Right lobe of liver (tissue), 6 donors: ENCODE measurements at regions not wholly inside any gene's neighbourhood (a gene's known extent, or its start where the extent isn't known, plus 50 kb on each side); places are given as distances from the start of the nearest gene placed in this dataset.

Source experiments
- ATAC-seq, 4 donors: fragments of 200-7000 bp; cut with Tn5 transposase; one replicate each; pipeline ENCODE4 v1.9.1; 2020; ENCODE audit warnings: mild to moderate bottlenecking in 4 of 4, moderate library complexity in 4 of 4
- DNase-seq, 3 donors: peaks; one replicate each; pipeline ENCODE4 v3.0.0-alpha.2; 2020
- H3K27ac ChIP-seq, 3 donors: fragments of 200-600 bp; one replicate each; pipeline ENCODE4 v1.8.0; 2022
- H3K27me3 ChIP-seq, 2 donors: fragments of 200-600 bp; one replicate each; pipeline ENCODE4 v1.8.0; 2022
- H3K36me3 ChIP-seq, 4 donors: fragments of 200-600 bp; sonication (generic) in 1 of 4; one replicate each; pipeline versions ENCODE4 v1.5.1 to v1.8.0; 2017 to 2022; ENCODE audit warnings: control low read depth in 1 of 4
- H3K4me1 ChIP-seq, 4 donors: fragments of 200-600 bp; sonication (generic) in 1 of 4; one replicate each; pipeline versions ENCODE4 v1.5.1 to v1.8.0; 2017 to 2022; ENCODE audit warnings: control low read depth in 1 of 4
- H3K4me3 ChIP-seq, 3 donors: fragments of 200-600 bp; one replicate each; pipeline ENCODE4 v1.8.0; 2022
- H3K9me3 ChIP-seq, 4 donors: fragments of 200-600 bp; sonication (generic) in 1 of 4; one replicate each; pipeline versions ENCODE4 v1.5.1 to v1.8.0; 2017 to 2022; ENCODE audit warnings: control low read depth in 1 of 4
- CTCF ChIP-seq, 4 donors: fragments of 200-600 bp in 3 of 4; fragments of 450-650 bp in 1 of 4; IDR thresholded peaks; one replicate each; pipeline versions ENCODE4 v1.5.1 to v1.8.0; 2016 to 2022; ENCODE audit warnings: antibody characterized with exemption in 4 of 4, mild to moderate bottlenecking in 2 of 4
- POLR2A ChIP-seq: fragments of 450-650 bp; IDR thresholded peaks from one replicate; pipeline ENCODE4 v1.6.1; 2017; ENCODE audit warnings: antibody characterized with exemption, mild to moderate bottlenecking
- WGBS: methylation state at CpG from one replicate; pipeline ENCODE4 v1.1.6; 2018; ENCODE audit warnings: low coverage, low lambda C conversion rate; ENCODE audit not compliant: insufficient coverage; ENCODE audit errors: missing lambda C conversion rate; 5-methylcytosine and 5-hydroxymethylcytosine counted together
- intact Hi-C, 2 donors: fragments of 100-400 bp; cut with DNase I; formaldehyde crosslinking; loops; one replicate each; pipeline versions ENCODE4 v1.11.2 to v1.14.1; 2022
- donor health status: DM: no; HTN: yes; CAD: no.
- donor health status: DM: no; HTN: no; CAD: no.
- donor health status: DM: no; HTN: no; CAD: no.
- donor health status: DM: no; HTN: yes; CAD: no.
- donor health status: DM: no; HTN: yes; CAD: no.

DNA sequence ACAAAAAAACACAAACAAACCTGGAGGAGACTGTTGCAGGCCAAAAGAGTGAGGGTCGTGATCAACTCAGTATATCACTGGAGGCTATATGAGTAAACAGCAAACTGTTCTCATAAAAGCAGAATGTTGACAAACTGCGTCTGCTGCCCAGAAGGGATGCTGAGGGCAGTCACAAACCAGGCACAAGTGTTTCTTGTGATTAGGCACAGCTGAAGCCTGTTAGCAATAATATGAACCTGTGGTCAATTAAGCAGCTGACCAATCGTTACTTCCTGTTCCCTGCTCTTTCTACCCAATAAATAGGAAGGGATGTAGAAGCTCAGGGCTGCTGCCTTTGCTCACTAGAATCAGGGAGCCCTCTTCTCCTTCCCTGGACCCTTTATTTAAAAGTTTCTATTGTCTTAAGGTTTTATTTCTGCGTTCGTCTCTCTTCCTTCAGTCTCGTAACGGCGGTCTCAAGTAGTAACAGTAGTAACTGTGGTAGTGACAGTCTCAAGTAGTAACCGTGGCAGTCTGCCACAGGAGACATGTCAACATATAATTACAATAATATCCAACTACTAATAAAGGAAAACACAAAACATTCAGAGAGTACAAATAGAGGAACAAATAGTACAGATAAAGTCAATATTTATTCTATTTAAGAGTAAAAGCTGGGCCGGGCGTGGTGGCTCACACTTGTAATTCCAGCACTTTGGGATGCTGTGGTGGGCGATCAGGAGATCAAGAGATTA is 698.4 kb upstream of the CCDC54 start:
- H3K27me3 ChIP-seq = no peaks in the 10 kb centered on the region
- TF ChIP-seq CTCF (IDR thresholded peaks at IDR 0.05) = no peak
- no peak for TF ChIP-seq POLR2A

GRCh38 chr3:106683953-106684620 is 693.2 kb upstream of the CCDC54 start:
- intact Hi-C loops = no loop called here
- Histone ChIP-seq H3K36me3 (no peaks in the 10 kb centered on the region), H3K4me1 (no peaks in the 10 kb centered on the region), H3K27ac (no peak overlapping the region), H3K9me3 (no peaks in the 10 kb centered on the region), H3K27me3 (no peaks in the 10 kb centered on the region), H3K4me3 (no peak overlapping the region)
- TF ChIP-seq POLR2A = no peak
- no peak for TF ChIP-seq CTCF (IDR thresholded peaks at IDR 0.05)
- no peak for ATAC-seq
- DNase-seq = no peak

More for the DNA sequence above, 698.4 kb upstream of the CCDC54 start:
- Histone ChIP-seq H3K36me3 (no peaks in the 10 kb centered on the region), H3K4me1 (no peaks in the 10 kb centered on the region), H3K27ac (no peak overlapping the region), H3K9me3 (no peaks in the 10 kb centered on the region), H3K4me3 (no peak overlapping the region)
- intact Hi-C loops = no loop called here
- WGBS = 53% methylated on average over 12 of the region's 12 CpGs
- DNase-seq = no peak
- no peak for ATAC-seq

DNA sequence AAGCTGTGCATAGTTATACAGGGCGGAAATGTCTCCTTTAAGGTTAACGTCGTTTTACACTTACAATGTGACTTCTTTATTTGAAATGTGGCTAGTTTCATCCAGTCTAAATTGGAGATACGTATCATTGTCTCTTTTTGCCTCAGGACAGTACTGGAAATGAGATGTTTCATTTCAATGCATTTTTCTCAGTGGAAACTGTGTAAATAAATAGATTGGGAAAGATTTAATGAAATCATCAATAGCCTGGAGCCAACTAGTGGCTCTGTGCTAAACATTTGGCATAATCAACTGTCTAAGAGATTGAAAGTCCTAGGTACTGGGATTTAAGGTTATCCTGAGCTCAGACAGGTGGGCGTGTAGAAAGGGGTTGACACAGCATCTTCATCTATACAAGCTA is 691.5 kb upstream of the CCDC54 start:
- no peak for DNase-seq
- no peak for TF ChIP-seq POLR2A
- no peak for TF ChIP-seq CTCF (IDR thresholded peaks at IDR 0.05)
- H3K9me3 ChIP-seq = no peaks in the 10 kb centered on the region
- 65% methylated on average over 5 of the region's 5 CpGs for WGBS
- intact Hi-C loops = no loop called here
- H3K4me3 ChIP-seq = no peak overlapping the region
- no peaks in the 10 kb centered on the region for H3K4me1 ChIP-seq
- ATAC-seq = no peak
- no peak overlapping the region for H3K27ac ChIP-seq
- H3K27me3 ChIP-seq = no peaks in the 10 kb centered on the region
- no peaks in the 10 kb centered on the region for H3K36me3 ChIP-seq

- no peaks in the 10 kb centered on the region for H3K27me3 ChIP-seq
- no peak for TF ChIP-seq CTCF (IDR thresholded peaks at IDR 0.05)
- no peak for TF ChIP-seq POLR2A
- no peak for ATAC-seq
- no peak overlapping the region for H3K27ac ChIP-seq
- intact Hi-C loops = no loop called here
- H3K4me3 ChIP-seq = no peak overlapping the region
- WGBS = 57% methylated on average over 3 of the region's 3 CpGs
- H3K9me3 ChIP-seq = no peaks in the 10 kb centered on the region
- DNase-seq = no peak
- no peaks in the 10 kb centered on the region for H3K36me3 ChIP-seq
- H3K4me1 ChIP-seq = no peaks in the 10 kb centered on the region
These were observed 689.3 kb upstream of the CCDC54 start for GRCh38 chr3:106687905-106688304.
